KMS-11 (cell line): ENCODE measurements at regions not wholly inside any gene's neighbourhood (a gene's known extent, or its start where the extent isn't known, plus 50 kb on each side); places are given as distances from the start of the nearest gene placed in this dataset.

ENCODE experiments used
- H2AFZ ChIP-seq: fragments of 200-600 bp; sonication (generic); 2 replicates; pipeline ENCODE4 v1.6.1; 2016; ENCODE audit warnings: antibody characterized with exemption, mixed run types, low read depth
- H3K27ac ChIP-seq: fragments of 200-600 bp; sonication (generic); 2 replicates; pipeline ENCODE4 v1.6.1; 2016; ENCODE audit warnings: mild to moderate bottlenecking, mixed run types
- H3K27me3 ChIP-seq: fragments of 200-600 bp; sonication (generic); 2 replicates; pipeline ENCODE4 v1.6.1; 2017; ENCODE audit warnings: mild to moderate bottlenecking, low read depth, mixed run types, moderate library complexity; ENCODE audit not compliant: insufficient read depth
- H3K36me3 ChIP-seq: fragments of 200-600 bp; sonication (generic); 2 replicates; pipeline ENCODE4 v1.6.1; 2017; ENCODE audit warnings: mild to moderate bottlenecking, mixed run types; ENCODE audit not compliant: insufficient read depth
- H3K4me1 ChIP-seq: fragments of 200-600 bp; sonication (generic); 2 replicates; pipeline ENCODE4 v1.6.1; 2016; ENCODE audit warnings: mild to moderate bottlenecking, low read depth, mixed run types; ENCODE audit not compliant: poor library complexity, severe bottlenecking
- H3K4me2 ChIP-seq: fragments of 200-600 bp; sonication (generic); 2 replicates; pipeline ENCODE4 v1.7.0; 2016; ENCODE audit warnings: mild to moderate bottlenecking, mixed run types
- H3K4me3 ChIP-seq: fragments of 200-600 bp; sonication (generic); IDR thresholded peaks from 2 replicates; pipeline ENCODE4 v1.6.1; 2017; ENCODE audit warnings: low read depth, low read length, mixed read lengths; ENCODE audit not compliant: insufficient read depth
- H3K79me2 ChIP-seq: fragments of 200-600 bp; sonication (generic); 2 replicates; pipeline ENCODE4 v1.6.1; 2016; ENCODE audit warnings: low read depth, mixed run types; ENCODE audit not compliant: insufficient read depth
- H3K9ac ChIP-seq: fragments of 200-600 bp; sonication (generic); 2 replicates; pipeline ENCODE4 v1.6.1; 2016; ENCODE audit warnings: mild to moderate bottlenecking, mixed run types
- H4K20me1 ChIP-seq: fragments of 200-600 bp; sonication (generic); 2 replicates; pipeline ENCODE4 v1.6.1; 2016; ENCODE audit warnings: mild to moderate bottlenecking, mixed run types; ENCODE audit not compliant: insufficient read depth
- CTCF ChIP-seq: fragments of 200-600 bp; sonication (generic); conservative IDR thresholded peaks from 2 replicates; pipeline ENCODE4 v1.6.1; 2017; ENCODE audit warnings: low read depth, mild to moderate bottlenecking, antibody characterized with exemption, low read length, moderate library complexity, mixed read lengths

- Histone ChIP-seq H4K20me1 (no peaks in the 10 kb centered on the region), H3K4me3 (no peak overlapping the region), H3K4me2 (no peak overlapping the region), H3K9ac (no peak overlapping the region), H3K79me2 (no peaks in the 10 kb centered on the region), H3K4me1 (peaks cover 6% of the 10 kb centered on the region), H3K27me3 (no peaks in the 10 kb centered on the region), H3K27ac (no peak overlapping the region), H2AFZ (no peak overlapping the region), H3K36me3 (no peaks in the 10 kb centered on the region)
- TF ChIP-seq CTCF: no peak
Observed at GRCh38 chr5:56313004-56313531, 79.9 kb upstream of the ANKRD55 start.

- Histone ChIP-seq H3K4me2 (no peak overlapping the region), H3K36me3 (no peaks in the 10 kb centered on the region), H3K27ac (no peak overlapping the region), H4K20me1 (no peaks in the 10 kb centered on the region), H3K4me3 (no peak overlapping the region), H3K9ac (no peak overlapping the region), H3K4me1 (peaks cover 6% of the 10 kb centered on the region), H3K27me3 (no peaks in the 10 kb centered on the region), H2AFZ (no peak overlapping the region), H3K79me2 (no peaks in the 10 kb centered on the region)
- no peak for TF ChIP-seq CTCF
Observed at GRCh38 chr5:56311306-56311905, 78.3 kb upstream of the ANKRD55 start.

- H3K4me1 ChIP-seq: peaks cover 6% of the 10 kb centered on the region
- H3K4me2 ChIP-seq: no peak overlapping the region
Observed at GRCh38 chr5:56310711-56311204, 77.6 kb upstream of the ANKRD55 start.

GRCh38 chr5:56309262-56309826 lies 76.2 kb upstream of the ANKRD55 start:
- Histone ChIP-seq H3K4me2 (no peak overlapping the region), H3K79me2 (no peaks in the 10 kb centered on the region), H2AFZ (no peak overlapping the region), H3K27me3 (no peaks in the 10 kb centered on the region), H3K9ac (no peak overlapping the region), H3K27ac (no peak overlapping the region), H3K36me3 (no peaks in the 10 kb centered on the region), H3K4me1 (peaks cover 6% of the 10 kb centered on the region), H3K4me3 (no peak overlapping the region), H4K20me1 (no peaks in the 10 kb centered on the region)
- TF ChIP-seq CTCF: no peak

More at GRCh38 chr5:56310711-56311204, 77.6 kb upstream of the ANKRD55 start:
- Histone ChIP-seq H2AFZ (no peak overlapping the region), H4K20me1 (no peaks in the 10 kb centered on the region), H3K79me2 (no peaks in the 10 kb centered on the region), H3K27ac (no peak overlapping the region), H3K4me3 (no peak overlapping the region), H3K9ac (no peak overlapping the region), H3K36me3 (no peaks in the 10 kb centered on the region), H3K27me3 (no peaks in the 10 kb centered on the region)
- no peak for TF ChIP-seq CTCF
